Activated naive CD8-positive, alpha-beta T cell treated with anti-CD3 and anti-CD28 coated beads for 36 hours (primary cell): ENCODE measurements at regions not wholly inside any gene's neighbourhood (a gene's known extent, or its start where the extent isn't known, plus 50 kb on each side); places are given as distances from the start of the nearest gene placed in this dataset.
"Not testable (repeated sequence)": the region's sequence is repeated elsewhere in the genome, so short reads cannot be mapped to it uniquely, and the experiment has no call there.

Experiments
- DNase-seq: peaks from one replicate; pipeline ENCODE4 v3.0.0; 2021
- H3K27ac Mint-ChIP-seq: one replicate; pipeline ENCODE4 v1.8.0; 2022; ENCODE audit warnings: mild to moderate bottlenecking, moderate library complexity, mixed read lengths
- H3K27me3 Mint-ChIP-seq: one replicate; pipeline ENCODE4 v1.8.0; 2022; ENCODE audit warnings: mild to moderate bottlenecking, mixed read lengths
- H3K36me3 Mint-ChIP-seq: one replicate; pipeline ENCODE4 v1.8.0; 2021; ENCODE audit warnings: mild to moderate bottlenecking, mixed read lengths
- H3K4me1 Mint-ChIP-seq: one replicate; pipeline ENCODE4 v1.8.0; 2021; ENCODE audit warnings: mixed read lengths
- H3K4me3 Mint-ChIP-seq: one replicate; pipeline ENCODE4 v1.8.0; 2022; ENCODE audit warnings: mild to moderate bottlenecking, moderate library complexity, mixed read lengths
- H3K9me3 Mint-ChIP-seq: one replicate; pipeline ENCODE4 v1.8.0; 2022; ENCODE audit warnings: mixed read lengths

DNA sequence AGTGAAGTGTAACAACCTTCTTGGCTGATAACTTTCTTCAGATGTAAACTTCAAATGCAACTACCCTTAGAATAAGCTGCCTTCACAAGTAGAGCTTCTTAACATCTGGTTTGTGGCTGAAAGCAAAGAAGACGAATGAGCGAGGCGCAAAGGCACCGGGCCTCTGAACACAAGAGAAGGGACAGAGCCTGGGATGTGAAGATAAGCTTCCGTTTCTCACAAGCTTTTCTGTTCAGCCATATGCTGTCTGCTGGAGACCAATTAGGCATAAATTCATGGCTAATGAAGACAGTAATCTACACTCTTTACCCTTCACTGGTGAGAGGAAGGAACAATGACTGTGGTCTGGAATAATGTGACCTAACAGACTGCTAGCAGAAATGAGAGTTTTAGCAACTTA lies 195.2 kb downstream of the ATXN7L3B start:
- Mint-ChIP-seq H3K36me3 (no peaks in the 10 kb centered on the region), H3K27ac (no peak overlapping the region), H3K4me3 (no peak overlapping the region), H3K27me3 (no peaks in the 10 kb centered on the region), H3K9me3 (no peaks in the 10 kb centered on the region), H3K4me1 (no peaks in the 10 kb centered on the region)
- DNase-seq = no peak

DNA sequence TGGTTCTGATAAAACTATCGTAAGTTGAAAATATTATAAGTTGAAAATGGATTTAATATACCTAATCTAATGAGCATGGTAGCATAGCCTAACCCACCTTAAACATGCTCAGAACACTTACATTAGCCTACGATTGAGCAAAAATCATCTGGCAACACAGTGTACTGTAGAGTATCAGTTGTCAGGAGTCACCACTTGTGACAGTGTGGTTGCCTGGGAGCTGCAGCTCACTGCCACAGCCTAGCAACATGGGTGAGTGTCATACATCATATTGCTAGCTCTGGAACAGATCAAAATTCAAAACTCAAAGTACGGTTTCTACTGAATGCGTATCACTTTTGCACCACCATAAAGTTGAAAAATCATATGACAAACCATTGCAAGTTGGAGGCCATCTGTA lies 203.5 kb downstream of the ATXN7L3B start:
- H3K36me3 Mint-ChIP-seq = no peaks in the 10 kb centered on the region
- H3K27me3 Mint-ChIP-seq = no peaks in the 10 kb centered on the region
- no peak overlapping the region for H3K4me3 Mint-ChIP-seq
- H3K27ac Mint-ChIP-seq = no peak overlapping the region
- no peaks in the 10 kb centered on the region for H3K4me1 Mint-ChIP-seq
- DNase-seq = no peak
- no peaks in the 10 kb centered on the region for H3K9me3 Mint-ChIP-seq

DNA sequence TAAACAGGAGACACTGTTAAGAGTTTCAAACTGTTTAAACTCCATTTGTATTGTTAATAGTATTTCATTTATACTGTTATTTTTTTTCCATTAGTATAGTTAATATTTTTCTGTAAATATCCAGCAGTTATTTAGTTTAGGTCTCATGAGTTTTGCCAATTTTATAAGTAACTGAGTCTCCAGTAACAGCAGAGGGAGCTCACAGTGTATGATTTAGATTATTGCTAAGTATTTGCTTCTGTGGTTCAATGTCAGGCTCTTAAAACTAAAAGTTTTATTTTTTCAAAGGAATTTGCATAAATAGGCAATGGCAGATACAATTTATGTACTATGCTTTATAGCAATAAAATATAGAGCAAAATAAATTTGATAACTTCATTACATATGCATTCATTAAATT lies 209.7 kb downstream of the ATXN7L3B start:
- peaks cover 2% of the 10 kb centered on the region for H3K9me3 Mint-ChIP-seq
- no peaks in the 10 kb centered on the region for H3K27me3 Mint-ChIP-seq
- H3K36me3 Mint-ChIP-seq = no peaks in the 10 kb centered on the region
- H3K4me1 Mint-ChIP-seq = no peaks in the 10 kb centered on the region
- no peak overlapping the region for H3K4me3 Mint-ChIP-seq
- DNase-seq = no peak
- no peak overlapping the region for H3K27ac Mint-ChIP-seq

DNA sequence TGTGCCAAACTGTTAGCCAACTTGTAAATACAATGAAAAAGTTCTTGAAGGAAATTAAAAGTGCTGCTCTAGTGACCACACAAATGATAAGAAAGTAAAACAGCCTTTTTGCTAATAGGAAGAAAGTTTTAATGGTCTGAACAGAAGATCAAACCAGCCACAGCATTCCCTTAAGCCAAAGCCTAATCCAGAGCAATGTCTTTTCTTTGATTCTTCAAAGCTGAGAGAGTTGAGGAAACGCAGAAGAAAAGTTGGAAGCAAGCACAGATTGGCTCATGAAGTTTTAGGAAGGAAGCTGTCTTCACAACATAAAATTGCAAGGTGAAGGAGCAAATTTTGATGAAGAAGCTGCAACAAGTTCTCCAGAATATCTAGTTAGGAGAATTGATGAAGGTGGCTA lies 213.8 kb downstream of the ATXN7L3B start:
- no peak overlapping the region for H3K27ac Mint-ChIP-seq
- H3K36me3 Mint-ChIP-seq = no peaks in the 10 kb centered on the region
- no peak overlapping the region for H3K4me3 Mint-ChIP-seq
- peaks cover 2% of the 10 kb centered on the region for H3K9me3 Mint-ChIP-seq
- no peaks in the 10 kb centered on the region for H3K4me1 Mint-ChIP-seq
- H3K27me3 Mint-ChIP-seq = no peaks in the 10 kb centered on the region
- no peak for DNase-seq

DNA sequence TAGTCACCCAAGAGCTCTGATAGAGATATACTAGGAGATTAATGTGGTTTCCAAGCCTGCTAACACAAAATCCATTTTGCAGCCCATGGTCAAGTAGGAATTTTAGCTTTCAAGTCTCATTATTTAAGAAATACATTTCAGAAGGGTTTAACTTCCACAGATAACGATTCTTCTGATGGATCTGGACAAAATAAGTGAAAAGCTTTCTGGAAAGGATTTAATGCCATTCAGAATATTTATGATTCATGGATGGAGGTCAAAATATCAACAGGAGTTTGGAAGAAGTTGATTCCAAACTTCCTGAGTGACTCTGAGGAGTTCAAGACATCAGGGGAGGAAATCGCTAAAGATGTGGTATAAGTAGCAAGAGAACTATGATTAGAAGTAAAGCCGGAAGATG lies 214.6 kb downstream of the ATXN7L3B start:
- Mint-ChIP-seq H3K9me3 (peaks cover 2% of the 10 kb centered on the region), H3K27ac (no peak overlapping the region), H3K4me1 (no peaks in the 10 kb centered on the region), H3K36me3 (no peaks in the 10 kb centered on the region), H3K27me3 (no peaks in the 10 kb centered on the region), H3K4me3 (no peak overlapping the region)
- no peak for DNase-seq

DNA sequence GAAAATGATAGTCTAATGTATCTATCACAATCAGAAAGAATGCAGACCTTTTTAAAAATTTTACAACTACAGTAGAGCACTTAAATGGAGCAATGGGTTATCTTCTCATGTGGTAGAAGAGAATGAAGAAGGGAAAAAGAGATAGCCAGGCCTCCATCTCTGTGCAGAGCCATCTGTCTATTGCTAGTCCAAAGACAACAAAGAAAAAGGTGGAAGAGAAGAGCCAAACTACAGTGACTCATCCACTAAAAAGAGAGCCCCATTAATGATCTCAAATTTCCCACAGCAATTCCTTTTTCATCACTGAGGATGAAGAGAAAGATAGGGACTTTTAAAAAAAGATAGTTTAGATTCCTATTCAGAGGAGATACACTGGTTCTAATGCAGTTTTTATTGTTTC lies 232.9 kb downstream of the ATXN7L3B start:
- no peaks in the 10 kb centered on the region for H3K27me3 Mint-ChIP-seq
- no peaks in the 10 kb centered on the region for H3K36me3 Mint-ChIP-seq
- no peak overlapping the region for H3K4me3 Mint-ChIP-seq
- no peaks in the 10 kb centered on the region for H3K9me3 Mint-ChIP-seq
- H3K27ac Mint-ChIP-seq = no peak overlapping the region
- no peaks in the 10 kb centered on the region for H3K4me1 Mint-ChIP-seq
- DNase-seq = no peak

DNA sequence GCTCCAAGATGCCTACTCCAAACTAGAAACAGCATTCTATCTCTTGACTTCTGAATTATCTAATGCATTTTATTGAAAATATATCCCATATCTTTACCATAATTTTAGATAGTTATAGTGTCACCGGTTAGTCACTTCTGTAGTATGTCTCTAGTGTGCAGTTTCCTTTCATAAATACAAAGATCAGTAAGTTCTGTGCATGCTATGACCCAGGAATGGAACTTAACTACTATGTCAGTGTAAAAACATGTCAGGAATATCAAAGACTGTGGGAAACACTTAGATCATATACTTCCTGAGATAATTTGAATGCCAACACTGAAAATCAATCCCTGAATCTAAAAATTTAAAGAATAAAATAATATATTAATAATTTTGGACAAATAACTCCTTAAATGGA lies 237.6 kb downstream of the ATXN7L3B start:
- Mint-ChIP-seq H3K9me3 (no peaks in the 10 kb centered on the region), H3K4me3 (no peak overlapping the region), H3K27me3 (no peaks in the 10 kb centered on the region), H3K4me1 (no peaks in the 10 kb centered on the region), H3K27ac (no peak overlapping the region), H3K36me3 (no peaks in the 10 kb centered on the region)
- DNase-seq = no peak

DNA sequence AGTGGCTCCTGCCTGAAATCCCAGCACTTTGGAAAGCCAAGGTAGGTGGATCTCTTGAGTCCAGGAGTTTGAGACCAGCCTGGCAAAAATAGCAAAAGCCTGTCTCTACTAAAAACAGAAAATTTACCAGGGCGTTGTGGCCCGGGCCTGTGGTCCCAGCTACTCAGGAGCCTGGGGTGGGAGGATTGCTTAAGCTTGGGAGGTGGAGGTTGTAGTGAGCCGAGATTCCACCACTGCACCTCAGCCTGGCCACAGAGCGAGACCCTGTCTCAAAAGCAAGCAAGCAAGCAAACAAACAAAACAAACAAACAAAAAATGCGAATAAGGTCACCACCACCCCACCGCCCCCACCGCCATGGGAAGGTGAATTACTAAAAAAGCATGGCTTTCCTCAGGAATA lies 238.7 kb downstream of the ATXN7L3B start:
- Mint-ChIP-seq H3K27ac (no peak overlapping the region), H3K4me3 (no peak overlapping the region), H3K27me3 (no peaks in the 10 kb centered on the region), H3K9me3 (no peaks in the 10 kb centered on the region), H3K36me3 (no peaks in the 10 kb centered on the region), H3K4me1 (no peaks in the 10 kb centered on the region)
- no peak for DNase-seq

DNA sequence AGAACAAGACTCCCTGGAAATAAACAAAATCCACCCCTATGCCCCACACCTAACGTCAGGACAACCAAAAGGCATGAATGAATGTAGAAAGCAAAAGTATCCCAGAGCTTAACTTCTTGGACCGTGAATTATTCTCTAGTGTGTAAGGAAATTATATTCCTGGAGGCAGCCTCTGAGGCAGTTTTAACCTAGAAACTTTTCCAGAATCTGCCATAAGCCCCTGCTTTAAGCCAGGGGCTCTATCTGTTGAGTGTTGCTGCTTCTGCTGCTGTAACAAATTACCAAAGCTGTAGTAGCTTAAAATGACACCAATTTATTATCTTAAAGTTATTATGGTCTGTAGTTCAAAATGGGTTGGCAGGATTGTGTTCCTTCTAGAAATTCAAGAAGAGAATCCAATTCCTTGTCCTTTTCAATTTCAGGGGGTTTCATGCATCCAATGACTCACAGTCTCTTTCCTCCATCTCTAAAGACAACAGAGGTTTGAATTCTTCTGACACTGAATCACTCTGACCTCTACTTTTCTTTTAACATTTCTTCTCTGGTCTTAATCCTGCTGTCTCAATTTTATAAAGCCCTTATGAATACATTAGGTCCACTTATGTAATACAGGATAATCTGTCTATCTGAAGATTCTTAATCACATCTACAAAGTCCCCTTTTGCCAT lies 242.7 kb downstream of the ATXN7L3B start:
- H3K4me1 Mint-ChIP-seq = no peaks in the 10 kb centered on the region
- no peak for DNase-seq
- no peak overlapping the region for H3K4me3 Mint-ChIP-seq
- no peak overlapping the region for H3K27ac Mint-ChIP-seq
- H3K36me3 Mint-ChIP-seq = no peaks in the 10 kb centered on the region
- no peaks in the 10 kb centered on the region for H3K27me3 Mint-ChIP-seq
- H3K9me3 Mint-ChIP-seq = no peaks in the 10 kb centered on the region

DNA sequence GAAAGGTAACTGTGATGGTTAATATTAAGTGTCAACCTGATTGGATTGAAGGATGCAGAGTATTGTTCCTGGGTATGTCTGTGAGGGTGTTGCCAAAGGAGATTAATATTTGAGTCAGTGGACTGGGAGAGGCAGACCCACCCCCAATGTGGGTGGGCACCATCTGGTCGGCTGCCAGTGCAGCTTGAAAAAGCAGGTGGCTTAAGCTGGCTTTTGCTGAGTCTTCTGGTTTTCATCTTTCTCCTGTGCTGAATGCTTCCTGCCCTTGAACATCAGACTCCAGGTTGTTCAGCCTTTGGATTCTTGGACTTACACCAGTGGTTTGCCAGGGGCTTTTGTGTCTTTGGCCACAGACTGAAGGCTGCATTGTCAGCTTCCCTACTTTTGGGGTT lies 243.2 kb downstream of the ATXN7L3B start:
- not testable (repeated sequence) for H3K27me3 Mint-ChIP-seq, H3K4me3 Mint-ChIP-seq, DNase-seq, H3K4me1 Mint-ChIP-seq, H3K9me3 Mint-ChIP-seq, H3K36me3 Mint-ChIP-seq, H3K27ac Mint-ChIP-seq

DNA sequence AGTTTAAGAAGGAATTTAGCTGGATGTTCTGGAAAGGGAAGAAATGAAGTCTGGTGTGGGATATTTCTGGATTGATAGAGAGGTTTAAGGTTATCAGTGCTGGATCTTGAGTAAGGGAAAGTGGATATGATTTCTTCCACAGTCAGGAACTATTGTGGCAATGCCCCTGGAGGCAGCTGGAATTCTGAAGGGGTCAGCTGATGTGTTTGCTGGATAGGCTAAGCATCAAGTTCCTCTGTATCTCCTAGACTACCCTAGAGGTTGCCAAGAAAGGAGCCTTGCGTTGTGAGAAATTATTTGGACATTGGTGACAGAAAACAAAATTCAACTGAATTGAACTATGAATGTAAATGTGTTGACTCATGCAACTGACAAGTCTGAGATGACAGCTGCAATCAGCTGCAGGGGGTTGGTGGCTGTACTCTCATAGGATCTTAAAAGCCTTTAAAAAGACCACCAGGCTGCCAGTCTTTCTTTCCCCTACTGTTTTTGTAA lies 244.4 kb downstream of the ATXN7L3B start:
- H3K36me3 Mint-ChIP-seq = no peaks in the 10 kb centered on the region
- H3K27me3 Mint-ChIP-seq = no peaks in the 10 kb centered on the region
- no peak overlapping the region for H3K27ac Mint-ChIP-seq
- H3K4me3 Mint-ChIP-seq = no peak overlapping the region
- no peaks in the 10 kb centered on the region for H3K4me1 Mint-ChIP-seq
- H3K9me3 Mint-ChIP-seq = no peaks in the 10 kb centered on the region
- no peak for DNase-seq

DNA sequence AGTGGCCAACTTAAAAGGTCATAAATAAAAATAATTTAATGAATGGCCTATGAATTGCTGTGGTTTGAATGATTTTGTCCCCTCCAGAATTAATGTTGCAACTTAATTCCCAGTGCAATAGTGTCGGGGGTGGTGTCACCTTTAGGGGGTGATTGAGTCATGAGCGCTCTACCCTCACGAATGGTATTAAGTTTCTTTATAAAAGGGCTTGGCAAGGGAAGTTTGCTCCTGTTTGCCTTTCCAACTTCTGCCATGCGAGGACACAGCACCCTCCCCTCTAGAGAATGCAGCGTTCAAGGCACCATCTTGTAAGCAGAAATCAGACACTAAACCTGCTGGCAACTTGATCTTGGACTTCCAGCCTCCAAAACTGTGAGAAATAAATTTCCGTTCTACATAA lies 253.3 kb downstream of the ATXN7L3B start:
- no peaks in the 10 kb centered on the region for H3K36me3 Mint-ChIP-seq
- peaks cover 4% of the 10 kb centered on the region for H3K27me3 Mint-ChIP-seq
- H3K4me1 Mint-ChIP-seq = peaks cover 2% of the 10 kb centered on the region
- H3K4me3 Mint-ChIP-seq = no peak overlapping the region
- peaks cover 3% of the 10 kb centered on the region for H3K9me3 Mint-ChIP-seq
- DNase-seq = no peak
- H3K27ac Mint-ChIP-seq = no peak overlapping the region

DNA sequence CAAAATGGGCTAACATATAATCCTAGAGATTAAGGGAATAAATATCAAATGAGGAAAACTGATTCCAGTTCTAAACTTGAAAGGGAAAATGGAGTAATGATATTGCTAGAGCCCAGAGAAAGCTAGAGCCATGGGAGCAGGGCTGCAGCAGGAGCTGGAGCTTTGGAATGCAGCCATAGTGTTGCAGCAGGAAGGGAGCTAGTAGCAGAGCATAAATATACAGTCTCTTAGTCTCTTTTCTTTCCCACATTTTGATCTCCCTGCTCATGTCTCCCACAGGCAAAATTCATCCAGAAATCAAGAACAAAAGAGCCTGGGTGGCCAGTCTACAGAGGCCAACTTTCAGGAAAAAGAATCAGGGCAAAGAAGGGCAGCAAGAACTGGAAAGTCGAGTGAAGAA lies 253.7 kb downstream of the ATXN7L3B start:
- DNase-seq = no peak
- H3K4me1 Mint-ChIP-seq = peaks cover 2% of the 10 kb centered on the region
- H3K9me3 Mint-ChIP-seq = peaks cover 3% of the 10 kb centered on the region
- H3K27ac Mint-ChIP-seq = no peak overlapping the region
- H3K4me3 Mint-ChIP-seq = no peak overlapping the region
- no peaks in the 10 kb centered on the region for H3K36me3 Mint-ChIP-seq
- peaks cover 4% of the 10 kb centered on the region for H3K27me3 Mint-ChIP-seq

DNA sequence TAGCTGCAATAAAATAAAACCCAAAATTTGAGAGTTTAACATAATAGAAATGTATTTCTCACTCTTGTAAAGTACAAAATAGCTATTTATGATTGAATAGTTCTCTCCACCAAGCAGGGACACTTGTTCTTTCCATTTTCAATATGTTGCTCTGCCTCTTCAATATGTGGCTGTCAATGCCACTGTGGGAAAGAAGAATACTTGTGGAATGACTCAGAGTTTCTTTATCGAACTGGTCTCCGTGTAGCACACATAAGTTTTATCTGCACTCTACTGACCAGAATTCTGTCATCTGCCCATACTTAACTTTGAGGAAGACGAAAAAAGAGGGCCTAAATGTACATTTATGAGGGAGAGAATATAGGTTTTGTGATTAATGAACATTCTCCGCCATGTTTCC lies 256.9 kb downstream of the ATXN7L3B start:
- H3K4me3 Mint-ChIP-seq = no peak overlapping the region
- no peak overlapping the region for H3K27ac Mint-ChIP-seq
- H3K27me3 Mint-ChIP-seq = peaks cover 4% of the 10 kb centered on the region
- no peak for DNase-seq
- no peaks in the 10 kb centered on the region for H3K36me3 Mint-ChIP-seq
- no peaks in the 10 kb centered on the region for H3K4me1 Mint-ChIP-seq
- H3K9me3 Mint-ChIP-seq = peaks cover under 1% of the 10 kb centered on the region

DNA sequence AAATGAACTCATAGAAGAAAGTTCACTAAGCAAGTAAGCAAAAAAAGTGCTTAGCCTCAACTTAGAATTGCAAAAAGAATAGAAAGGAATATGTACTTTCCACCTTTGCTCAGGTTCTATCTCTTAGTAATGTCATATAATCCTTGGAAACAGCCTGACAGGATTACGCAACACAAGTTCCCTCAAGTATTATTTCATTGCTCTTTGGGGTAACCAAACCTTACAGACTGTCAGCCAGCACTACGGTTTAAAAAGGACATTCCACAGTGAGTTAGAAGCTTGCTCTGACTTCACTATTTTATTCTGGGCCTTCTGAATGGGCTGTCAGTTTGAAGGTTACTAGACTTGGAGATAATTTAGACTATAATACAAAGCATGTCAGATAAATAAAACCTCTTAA lies 264.0 kb downstream of the ATXN7L3B start:
- no peak for DNase-seq
- H3K9me3 Mint-ChIP-seq = no peaks in the 10 kb centered on the region
- no peak overlapping the region for H3K4me3 Mint-ChIP-seq
- H3K27me3 Mint-ChIP-seq = peaks cover 4% of the 10 kb centered on the region
- no peak overlapping the region for H3K27ac Mint-ChIP-seq
- no peaks in the 10 kb centered on the region for H3K36me3 Mint-ChIP-seq
- H3K4me1 Mint-ChIP-seq = no peaks in the 10 kb centered on the region

DNA sequence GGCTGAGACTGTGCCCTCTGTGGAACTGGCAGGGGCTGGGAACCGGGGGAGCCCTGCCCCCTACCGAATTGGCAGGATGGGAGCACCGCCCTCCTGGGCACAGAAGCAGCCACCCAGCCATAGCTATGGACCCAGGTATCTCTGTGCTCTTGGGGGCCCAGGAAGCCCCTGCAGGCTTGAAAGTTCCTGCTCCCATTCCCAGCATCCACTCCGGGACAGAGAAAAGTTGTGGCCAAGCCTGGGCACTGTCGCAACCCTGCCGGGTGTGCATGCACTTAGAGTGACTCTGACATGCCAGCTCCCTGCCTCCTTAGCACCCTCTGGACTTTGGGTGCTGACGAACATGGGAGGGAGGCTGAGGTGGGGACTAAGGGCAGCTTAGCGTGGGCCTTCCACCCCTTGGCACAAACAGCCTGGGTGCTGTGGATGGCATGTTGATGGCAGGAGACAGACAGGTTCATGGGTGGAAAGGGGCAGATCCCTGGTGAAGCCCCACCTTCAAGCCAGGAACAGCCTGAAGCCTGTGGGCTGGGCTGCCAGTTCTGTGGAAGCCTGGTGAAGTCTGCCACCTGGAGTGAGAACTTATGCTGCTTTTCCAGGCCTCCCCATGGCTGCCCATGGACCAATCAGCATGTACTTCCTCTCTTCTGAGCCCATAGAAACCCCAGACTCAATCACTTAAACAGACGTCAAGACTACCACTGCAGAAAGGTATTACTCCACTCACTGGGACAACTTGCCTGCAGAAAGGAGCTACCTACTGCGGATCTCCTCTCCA lies 279.0 kb downstream of the ATXN7L3B start:
- Mint-ChIP-seq H3K27ac (no peak overlapping the region), H3K4me1 (no peaks in the 10 kb centered on the region), H3K4me3 (no peak overlapping the region), H3K9me3 (peaks cover 10% of the 10 kb centered on the region), H3K36me3 (no peaks in the 10 kb centered on the region), H3K27me3 (no peaks in the 10 kb centered on the region)
- DNase-seq = no peak
